GM23338 (cell line): ENCODE measurements at regions not wholly inside any gene's neighbourhood (a gene's known extent, or its start where the extent isn't known, plus 50 kb on each side); places are given as distances from the start of the nearest gene placed in this dataset.

Experiments used
- ATAC-seq: fragments of 200-7000 bp; cut with Tn5 transposase; 3 replicates; pipeline ENCODE4 v1.9.1; 2020
- DNase-seq: peaks from one replicate; pipeline ENCODE4 v3.0.0-alpha.2; 2015; ENCODE audit warnings: low spot score
- H2AFZ ChIP-seq: fragments of 200-600 bp; sonication (generic); 2 replicates; pipeline ENCODE4 v1.8.0; 2016; ENCODE audit warnings: antibody characterized with exemption, mild to moderate bottlenecking, moderate library complexity
- H3F3A ChIP-seq: fragments of 200-600 bp; sonication (generic); replicated peaks from 2 replicates; pipeline ENCODE4 v1.8.0; 2017; ENCODE audit warnings: antibody characterized with exemption, mixed run types, low read depth
- H3K27ac ChIP-seq: fragments of 200-600 bp; sonication (generic); 2 replicates; pipeline ENCODE4 v1.6.1; 2016; ENCODE audit warnings: low read depth
- H3K27me3 ChIP-seq: fragments of 200-600 bp; sonication (generic); 2 replicates; pipeline ENCODE4 v1.8.0; 2016; ENCODE audit warnings: mild to moderate bottlenecking, mixed run types, moderate library complexity; ENCODE audit not compliant: insufficient read depth
- H3K36me3 ChIP-seq: fragments of 200-600 bp; sonication (generic); 2 replicates; pipeline ENCODE4 v1.8.0; 2016; ENCODE audit warnings: mild to moderate bottlenecking; ENCODE audit not compliant: insufficient read depth
- H3K4me1 ChIP-seq: fragments of 200-600 bp; sonication (generic); 2 replicates; pipeline ENCODE4 v1.8.0; 2016; ENCODE audit warnings: mild to moderate bottlenecking, moderate library complexity; ENCODE audit not compliant: insufficient read depth
- H3K4me2 ChIP-seq: fragments of 200-600 bp; sonication (generic); 2 replicates; pipeline ENCODE4 v1.7.1; 2017; ENCODE audit warnings: mixed run types
- H3K4me3 ChIP-seq: fragments of 200-600 bp; sonication (generic); 2 replicates; pipeline ENCODE4 v1.6.1; 2016; ENCODE audit warnings: mixed run types
- H3K79me2 ChIP-seq: fragments of 200-600 bp; sonication (generic); replicated peaks from 2 replicates; pipeline ENCODE4 v1.8.0; 2017; ENCODE audit warnings: mild to moderate bottlenecking; ENCODE audit not compliant: insufficient read depth
- H3K9me2 ChIP-seq: fragments of 200-600 bp; sonication (generic); 2 replicates; pipeline ENCODE4 v1.8.0; 2017; ENCODE audit not compliant: insufficient read depth
- H4K20me1 ChIP-seq: fragments of 200-600 bp; sonication (generic); replicated peaks from 2 replicates; pipeline ENCODE4 v1.8.0; 2017; ENCODE audit warnings: mild to moderate bottlenecking; ENCODE audit not compliant: insufficient read depth
- H3K27ac Mint-ChIP-seq: 2 replicates; pipeline ENCODE4 v1.8.0; 2020; ENCODE audit warnings: inconsistent platforms, mild to moderate bottlenecking, moderate library complexity, mixed read lengths
- H3K27me3 Mint-ChIP-seq: 3 replicates; pipeline ENCODE4 v1.8.0; 2022; ENCODE audit warnings: low read depth, mild to moderate bottlenecking, moderate library complexity, mixed read lengths, inconsistent platforms; ENCODE audit not compliant: insufficient read depth, poor library complexity
- H3K36me3 Mint-ChIP-seq: 3 replicates; pipeline ENCODE4 v1.8.0; 2021; ENCODE audit warnings: low read depth, mild to moderate bottlenecking, inconsistent platforms, moderate library complexity, mixed read lengths
- H3K4me1 Mint-ChIP-seq: 3 replicates; pipeline ENCODE4 v1.8.0; 2020; ENCODE audit warnings: mild to moderate bottlenecking, inconsistent platforms, mixed read lengths
- H3K4me3 Mint-ChIP-seq: 3 replicates; pipeline ENCODE4 v1.8.0; 2021; ENCODE audit warnings: moderate library complexity, mild to moderate bottlenecking, inconsistent platforms, mixed read lengths
- H3K9me3 Mint-ChIP-seq: 3 replicates; pipeline ENCODE4 v1.8.0; 2020; ENCODE audit warnings: moderate library complexity, mild to moderate bottlenecking, inconsistent platforms, mixed read lengths
- CREB1 ChIP-seq: fragments of 250-450 bp; sonication (Bioruptor Pico); IDR thresholded peaks from 2 replicates; pipeline ENCODE4 v1.5.0; 2020; ENCODE audit warnings: low read depth, mild to moderate bottlenecking, moderate library complexity
- EZH2 ChIP-seq: fragments of 200-600 bp; sonication (generic); IDR thresholded peaks from one replicate; pipeline ENCODE4 v1.8.0; 2017; ENCODE audit warnings: antibody characterized with exemption, mild to moderate bottlenecking, low read depth; ENCODE audit not compliant: unreplicated experiment
- EZH2phosphoT487 ChIP-seq: fragments of 200-600 bp; sonication (generic); IDR thresholded peaks from one replicate; pipeline ENCODE4 v1.8.1; 2018; ENCODE audit warnings: antibody characterized with exemption; ENCODE audit not compliant: unreplicated experiment
- JUNB ChIP-seq: IDR thresholded peaks from one replicate; pipeline ENCODE4 v1.6.1; 2016; ENCODE audit warnings: antibody characterized with exemption; ENCODE audit not compliant: unreplicated experiment
- NANOG ChIP-seq: IDR thresholded peaks from 2 replicates; pipeline ENCODE4 v1.6.1; 2016; ENCODE audit warnings: antibody characterized with exemption, borderline replicate concordance
- POLR2AphosphoS5 ChIP-seq: IDR thresholded peaks from 2 replicates; pipeline ENCODE4 v1.6.1; 2016; ENCODE audit warnings: antibody characterized with exemption, low read depth
- STAT1 ChIP-seq: IDR thresholded peaks from one replicate; pipeline ENCODE4 v1.6.1; 2016; ENCODE audit warnings: antibody characterized with exemption; ENCODE audit not compliant: unreplicated experiment
- ZNF114 ChIP-seq: fragments of 250-450 bp; sonication (Bioruptor Pico); IDR thresholded peaks from 2 replicates; pipeline ENCODE4 v1.5.0; 2020; ENCODE audit warnings: mild to moderate bottlenecking, moderate library complexity
- ZNF331 ChIP-seq: fragments of 250-450 bp; sonication (Bioruptor Pico); IDR thresholded peaks from 2 replicates; pipeline ENCODE4 v1.5.0; 2020; ENCODE audit warnings: low read depth, mild to moderate bottlenecking, moderate library complexity
- TF ChIP-seq, protein P1 (sequence below): IDR thresholded peaks from 2 replicates; pipeline ENCODE4 v1.6.1; 2016; ENCODE audit warnings: antibody characterized with exemption
- TF ChIP-seq, protein P2 (sequence below), 2 experiments: fragments of 200-600 bp in 1 of 2; sonication (generic) in 1 of 2; conservative IDR thresholded peaks; 2 replicates each; pipeline versions ENCODE4 v1.5.1 to v1.6.1; 2016 to 2017; ENCODE audit warnings: antibody characterized with exemption in 2 of 2, low read depth in 2 of 2, mild to moderate bottlenecking in 2 of 2, moderate library complexity in 1 of 2
- TF ChIP-seq, protein P3 (sequence below): IDR thresholded peaks from one replicate; pipeline ENCODE4 v1.6.1; 2018; ENCODE audit warnings: antibody characterized with exemption; ENCODE audit not compliant: unreplicated experiment
- TF ChIP-seq, protein P4 (sequence below): fragments of 250-450 bp; sonication (Bioruptor Pico); IDR thresholded peaks from 2 replicates; pipeline ENCODE4 v1.5.0; 2020; ENCODE audit warnings: mild to moderate bottlenecking, moderate library complexity

DNA sequence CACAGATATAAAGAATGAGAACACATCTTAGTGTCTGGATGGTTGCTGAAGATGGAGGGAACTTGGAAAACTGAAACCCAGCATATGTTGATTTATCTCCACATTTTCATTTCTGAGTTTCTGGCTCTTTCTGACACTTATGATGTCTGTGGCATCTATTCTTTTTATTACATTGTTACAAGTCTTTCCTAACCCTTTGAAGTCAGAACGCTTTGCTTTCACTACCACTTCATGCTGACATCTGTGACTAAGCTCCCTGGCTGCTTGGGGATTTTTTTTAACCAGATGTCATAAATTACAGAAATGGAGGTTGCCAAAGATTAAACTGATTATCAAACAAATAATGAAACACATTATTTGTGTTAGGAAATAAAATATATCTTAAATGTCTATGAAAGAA is 188.7 kb downstream of the KITLG start:
- Mint-ChIP-seq H3K9me3 (no peaks in the 10 kb centered on the region; the same call in 2 of the 3 replicates), H3K4me1 (no peaks in the 10 kb centered on the region), H3K27ac (no peak overlapping the region), H3K36me3 (no peaks in the 10 kb centered on the region), H3K27me3 (no peaks in the 10 kb centered on the region), H3K4me3 (no peak overlapping the region)
- ATAC-seq (no peak), DNase-seq (no peak)
- Histone ChIP-seq H3K4me2 (no peak overlapping the region), H3K36me3 (no peaks in the 10 kb centered on the region), H2AFZ (no peak overlapping the region), H4K20me1 (no peaks in the 10 kb centered on the region), H3K9me2 (peaks cover 4% of the 10 kb centered on the region), H3K27ac (no peak overlapping the region), H3K4me3 (no peak overlapping the region), H3K4me1 (no peaks in the 10 kb centered on the region), H3K27me3 (no peaks in the 10 kb centered on the region), H3K79me2 (no peaks in the 10 kb centered on the region), H3F3A (no peaks in the 10 kb centered on the region)
- TF ChIP-seq EZH2phosphoT487 (no peak), POLR2AphosphoS5 (no peak), ZNF114 (CRISPR knock-in tag) (no peak), EZH2 (no peak), CREB1 (CRISPR knock-in tag) (no peak), NANOG (no peak), STAT1 (no peak), ZNF331 (no peak), JUNB (no peak)
- TF ChIP-seq, protein P1, sequence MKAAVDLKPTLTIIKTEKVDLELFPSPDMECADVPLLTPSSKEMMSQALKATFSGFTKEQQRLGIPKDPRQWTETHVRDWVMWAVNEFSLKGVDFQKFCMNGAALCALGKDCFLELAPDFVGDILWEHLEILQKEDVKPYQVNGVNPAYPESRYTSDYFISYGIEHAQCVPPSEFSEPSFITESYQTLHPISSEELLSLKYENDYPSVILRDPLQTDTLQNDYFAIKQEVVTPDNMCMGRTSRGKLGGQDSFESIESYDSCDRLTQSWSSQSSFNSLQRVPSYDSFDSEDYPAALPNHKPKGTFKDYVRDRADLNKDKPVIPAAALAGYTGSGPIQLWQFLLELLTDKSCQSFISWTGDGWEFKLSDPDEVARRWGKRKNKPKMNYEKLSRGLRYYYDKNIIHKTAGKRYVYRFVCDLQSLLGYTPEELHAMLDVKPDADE: no peak
- TF ChIP-seq, protein P2, sequence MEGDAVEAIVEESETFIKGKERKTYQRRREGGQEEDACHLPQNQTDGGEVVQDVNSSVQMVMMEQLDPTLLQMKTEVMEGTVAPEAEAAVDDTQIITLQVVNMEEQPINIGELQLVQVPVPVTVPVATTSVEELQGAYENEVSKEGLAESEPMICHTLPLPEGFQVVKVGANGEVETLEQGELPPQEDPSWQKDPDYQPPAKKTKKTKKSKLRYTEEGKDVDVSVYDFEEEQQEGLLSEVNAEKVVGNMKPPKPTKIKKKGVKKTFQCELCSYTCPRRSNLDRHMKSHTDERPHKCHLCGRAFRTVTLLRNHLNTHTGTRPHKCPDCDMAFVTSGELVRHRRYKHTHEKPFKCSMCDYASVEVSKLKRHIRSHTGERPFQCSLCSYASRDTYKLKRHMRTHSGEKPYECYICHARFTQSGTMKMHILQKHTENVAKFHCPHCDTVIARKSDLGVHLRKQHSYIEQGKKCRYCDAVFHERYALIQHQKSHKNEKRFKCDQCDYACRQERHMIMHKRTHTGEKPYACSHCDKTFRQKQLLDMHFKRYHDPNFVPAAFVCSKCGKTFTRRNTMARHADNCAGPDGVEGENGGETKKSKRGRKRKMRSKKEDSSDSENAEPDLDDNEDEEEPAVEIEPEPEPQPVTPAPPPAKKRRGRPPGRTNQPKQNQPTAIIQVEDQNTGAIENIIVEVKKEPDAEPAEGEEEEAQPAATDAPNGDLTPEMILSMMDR (conservative IDR thresholded peaks at IDR 0.05; ENCODE audit: low read depth in 2 of 2): no peak
- TF ChIP-seq, protein P3, sequence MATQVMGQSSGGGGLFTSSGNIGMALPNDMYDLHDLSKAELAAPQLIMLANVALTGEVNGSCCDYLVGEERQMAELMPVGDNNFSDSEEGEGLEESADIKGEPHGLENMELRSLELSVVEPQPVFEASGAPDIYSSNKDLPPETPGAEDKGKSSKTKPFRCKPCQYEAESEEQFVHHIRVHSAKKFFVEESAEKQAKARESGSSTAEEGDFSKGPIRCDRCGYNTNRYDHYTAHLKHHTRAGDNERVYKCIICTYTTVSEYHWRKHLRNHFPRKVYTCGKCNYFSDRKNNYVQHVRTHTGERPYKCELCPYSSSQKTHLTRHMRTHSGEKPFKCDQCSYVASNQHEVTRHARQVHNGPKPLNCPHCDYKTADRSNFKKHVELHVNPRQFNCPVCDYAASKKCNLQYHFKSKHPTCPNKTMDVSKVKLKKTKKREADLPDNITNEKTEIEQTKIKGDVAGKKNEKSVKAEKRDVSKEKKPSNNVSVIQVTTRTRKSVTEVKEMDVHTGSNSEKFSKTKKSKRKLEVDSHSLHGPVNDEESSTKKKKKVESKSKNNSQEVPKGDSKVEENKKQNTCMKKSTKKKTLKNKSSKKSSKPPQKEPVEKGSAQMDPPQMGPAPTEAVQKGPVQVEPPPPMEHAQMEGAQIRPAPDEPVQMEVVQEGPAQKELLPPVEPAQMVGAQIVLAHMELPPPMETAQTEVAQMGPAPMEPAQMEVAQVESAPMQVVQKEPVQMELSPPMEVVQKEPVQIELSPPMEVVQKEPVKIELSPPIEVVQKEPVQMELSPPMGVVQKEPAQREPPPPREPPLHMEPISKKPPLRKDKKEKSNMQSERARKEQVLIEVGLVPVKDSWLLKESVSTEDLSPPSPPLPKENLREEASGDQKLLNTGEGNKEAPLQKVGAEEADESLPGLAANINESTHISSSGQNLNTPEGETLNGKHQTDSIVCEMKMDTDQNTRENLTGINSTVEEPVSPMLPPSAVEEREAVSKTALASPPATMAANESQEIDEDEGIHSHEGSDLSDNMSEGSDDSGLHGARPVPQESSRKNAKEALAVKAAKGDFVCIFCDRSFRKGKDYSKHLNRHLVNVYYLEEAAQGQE: no peak
- TF ChIP-seq, protein P4, sequence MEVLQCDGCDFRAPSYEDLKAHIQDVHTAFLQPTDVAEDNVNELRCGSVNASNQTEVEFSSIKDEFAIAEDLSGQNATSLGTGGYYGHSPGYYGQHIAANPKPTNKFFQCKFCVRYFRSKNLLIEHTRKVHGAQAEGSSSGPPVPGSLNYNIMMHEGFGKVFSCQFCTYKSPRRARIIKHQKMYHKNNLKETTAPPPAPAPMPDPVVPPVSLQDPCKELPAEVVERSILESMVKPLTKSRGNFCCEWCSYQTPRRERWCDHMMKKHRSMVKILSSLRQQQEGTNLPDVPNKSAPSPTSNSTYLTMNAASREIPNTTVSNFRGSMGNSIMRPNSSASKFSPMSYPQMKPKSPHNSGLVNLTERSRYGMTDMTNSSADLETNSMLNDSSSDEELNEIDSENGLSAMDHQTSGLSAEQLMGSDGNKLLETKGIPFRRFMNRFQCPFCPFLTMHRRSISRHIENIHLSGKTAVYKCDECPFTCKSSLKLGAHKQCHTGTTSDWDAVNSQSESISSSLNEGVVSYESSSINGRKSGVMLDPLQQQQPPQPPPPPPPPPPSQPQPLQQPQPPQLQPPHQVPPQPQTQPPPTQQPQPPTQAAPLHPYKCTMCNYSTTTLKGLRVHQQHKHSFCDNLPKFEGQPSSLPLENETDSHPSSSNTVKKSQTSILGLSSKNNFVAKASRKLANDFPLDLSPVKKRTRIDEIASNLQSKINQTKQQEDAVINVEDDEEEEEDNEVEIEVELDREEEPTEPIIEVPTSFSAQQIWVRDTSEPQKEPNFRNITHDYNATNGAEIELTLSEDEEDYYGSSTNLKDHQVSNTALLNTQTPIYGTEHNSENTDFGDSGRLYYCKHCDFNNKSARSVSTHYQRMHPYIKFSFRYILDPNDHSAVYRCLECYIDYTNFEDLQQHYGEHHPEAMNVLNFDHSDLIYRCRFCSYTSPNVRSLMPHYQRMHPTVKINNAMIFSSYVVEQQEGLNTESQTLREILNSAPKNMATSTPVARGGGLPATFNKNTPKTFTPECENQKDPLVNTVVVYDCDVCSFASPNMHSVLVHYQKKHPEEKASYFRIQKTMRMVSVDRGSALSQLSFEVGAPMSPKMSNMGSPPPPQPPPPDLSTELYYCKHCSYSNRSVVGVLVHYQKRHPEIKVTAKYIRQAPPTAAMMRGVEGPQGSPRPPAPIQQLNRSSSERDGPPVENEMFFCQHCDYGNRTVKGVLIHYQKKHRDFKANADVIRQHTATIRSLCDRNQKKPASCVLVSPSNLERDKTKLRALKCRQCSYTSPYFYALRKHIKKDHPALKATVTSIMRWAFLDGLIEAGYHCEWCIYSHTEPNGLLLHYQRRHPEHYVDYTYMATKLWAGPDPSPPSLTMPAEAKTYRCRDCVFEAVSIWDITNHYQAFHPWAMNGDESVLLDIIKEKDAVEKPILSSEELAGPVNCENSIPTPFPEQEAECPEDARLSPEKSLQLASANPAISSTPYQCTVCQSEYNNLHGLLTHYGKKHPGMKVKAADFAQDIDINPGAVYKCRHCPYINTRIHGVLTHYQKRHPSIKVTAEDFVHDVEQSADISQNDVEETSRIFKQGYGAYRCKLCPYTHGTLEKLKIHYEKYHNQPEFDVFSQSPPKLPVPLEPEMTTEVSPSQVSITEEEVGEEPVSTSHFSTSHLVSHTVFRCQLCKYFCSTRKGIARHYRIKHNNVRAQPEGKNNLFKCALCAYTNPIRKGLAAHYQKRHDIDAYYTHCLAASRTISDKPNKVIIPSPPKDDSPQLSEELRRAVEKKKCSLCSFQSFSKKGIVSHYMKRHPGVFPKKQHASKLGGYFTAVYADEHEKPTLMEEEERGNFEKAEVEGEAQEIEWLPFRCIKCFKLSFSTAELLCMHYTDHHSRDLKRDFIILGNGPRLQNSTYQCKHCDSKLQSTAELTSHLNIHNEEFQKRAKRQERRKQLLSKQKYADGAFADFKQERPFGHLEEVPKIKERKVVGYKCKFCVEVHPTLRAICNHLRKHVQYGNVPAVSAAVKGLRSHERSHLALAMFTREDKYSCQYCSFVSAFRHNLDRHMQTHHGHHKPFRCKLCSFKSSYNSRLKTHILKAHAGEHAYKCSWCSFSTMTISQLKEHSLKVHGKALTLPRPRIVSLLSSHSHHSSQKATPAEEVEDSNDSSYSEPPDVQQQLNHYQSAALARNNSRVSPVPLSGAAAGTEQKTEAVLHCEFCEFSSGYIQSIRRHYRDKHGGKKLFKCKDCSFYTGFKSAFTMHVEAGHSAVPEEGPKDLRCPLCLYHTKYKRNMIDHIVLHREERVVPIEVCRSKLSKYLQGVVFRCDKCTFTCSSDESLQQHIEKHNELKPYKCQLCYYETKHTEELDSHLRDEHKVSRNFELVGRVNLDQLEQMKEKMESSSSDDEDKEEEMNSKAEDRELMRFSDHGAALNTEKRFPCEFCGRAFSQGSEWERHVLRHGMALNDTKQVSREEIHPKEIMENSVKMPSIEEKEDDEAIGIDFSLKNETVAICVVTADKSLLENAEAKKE: no peak
